ENCODE measurements at regions not wholly inside any gene's neighbourhood (a gene's known extent, or its start where the extent isn't known, plus 50 kb on each side); places are given as distances from the start of the nearest gene placed in this dataset.

DNA sequence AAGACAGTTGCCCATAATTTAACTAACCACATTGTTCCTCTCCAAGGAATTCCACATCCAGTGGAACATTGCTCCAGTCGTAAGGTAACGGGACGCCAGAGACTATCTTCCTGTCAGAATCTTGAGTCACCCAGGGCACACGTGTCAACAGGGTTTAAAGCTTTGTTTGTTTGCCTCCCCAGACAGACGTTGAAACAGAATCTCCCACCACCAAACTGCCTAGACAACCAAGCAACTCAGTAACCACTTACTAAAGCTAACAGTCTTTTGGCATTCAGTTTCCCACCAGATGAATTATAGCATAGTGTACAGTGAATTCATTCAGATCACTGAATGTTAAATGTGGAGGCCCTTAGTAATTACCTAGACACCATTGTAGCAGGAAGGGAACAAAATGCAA, 439.5 kb downstream of the PLPP3 start:
- TF ChIP-seq ZNF138 (CRISPR knock-in tag; conservative IDR thresholded peaks at IDR 0.05) (no peak), CBFB (CRISPR knock-in tag; IDR thresholded peaks at IDR 0.05; ENCODE audit: low read depth) (no peak), RELA (CRISPR knock-in tag; IDR thresholded peaks at IDR 0.05; ENCODE audit: borderline replicate concordance) (no peak), TP53 (CRISPR knock-in tag; IDR thresholded peaks at IDR 0.05) (no peak), TCF7 (CRISPR knock-in tag; IDR thresholded peaks at IDR 0.05; ENCODE audit: low read depth) (no peak)
- TF ChIP-seq, protein P1, sequence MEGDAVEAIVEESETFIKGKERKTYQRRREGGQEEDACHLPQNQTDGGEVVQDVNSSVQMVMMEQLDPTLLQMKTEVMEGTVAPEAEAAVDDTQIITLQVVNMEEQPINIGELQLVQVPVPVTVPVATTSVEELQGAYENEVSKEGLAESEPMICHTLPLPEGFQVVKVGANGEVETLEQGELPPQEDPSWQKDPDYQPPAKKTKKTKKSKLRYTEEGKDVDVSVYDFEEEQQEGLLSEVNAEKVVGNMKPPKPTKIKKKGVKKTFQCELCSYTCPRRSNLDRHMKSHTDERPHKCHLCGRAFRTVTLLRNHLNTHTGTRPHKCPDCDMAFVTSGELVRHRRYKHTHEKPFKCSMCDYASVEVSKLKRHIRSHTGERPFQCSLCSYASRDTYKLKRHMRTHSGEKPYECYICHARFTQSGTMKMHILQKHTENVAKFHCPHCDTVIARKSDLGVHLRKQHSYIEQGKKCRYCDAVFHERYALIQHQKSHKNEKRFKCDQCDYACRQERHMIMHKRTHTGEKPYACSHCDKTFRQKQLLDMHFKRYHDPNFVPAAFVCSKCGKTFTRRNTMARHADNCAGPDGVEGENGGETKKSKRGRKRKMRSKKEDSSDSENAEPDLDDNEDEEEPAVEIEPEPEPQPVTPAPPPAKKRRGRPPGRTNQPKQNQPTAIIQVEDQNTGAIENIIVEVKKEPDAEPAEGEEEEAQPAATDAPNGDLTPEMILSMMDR (IDR thresholded peaks at IDR 0.05), result no peak
- TF ChIP-seq, protein P2, sequence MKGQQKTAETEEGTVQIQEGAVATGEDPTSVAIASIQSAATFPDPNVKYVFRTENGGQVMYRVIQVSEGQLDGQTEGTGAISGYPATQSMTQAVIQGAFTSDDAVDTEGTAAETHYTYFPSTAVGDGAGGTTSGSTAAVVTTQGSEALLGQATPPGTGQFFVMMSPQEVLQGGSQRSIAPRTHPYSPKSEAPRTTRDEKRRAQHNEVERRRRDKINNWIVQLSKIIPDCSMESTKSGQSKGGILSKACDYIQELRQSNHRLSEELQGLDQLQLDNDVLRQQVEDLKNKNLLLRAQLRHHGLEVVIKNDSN (CRISPR knock-in tag; IDR thresholded peaks at IDR 0.05), result no peak
- TF ChIP-seq, protein P3, sequence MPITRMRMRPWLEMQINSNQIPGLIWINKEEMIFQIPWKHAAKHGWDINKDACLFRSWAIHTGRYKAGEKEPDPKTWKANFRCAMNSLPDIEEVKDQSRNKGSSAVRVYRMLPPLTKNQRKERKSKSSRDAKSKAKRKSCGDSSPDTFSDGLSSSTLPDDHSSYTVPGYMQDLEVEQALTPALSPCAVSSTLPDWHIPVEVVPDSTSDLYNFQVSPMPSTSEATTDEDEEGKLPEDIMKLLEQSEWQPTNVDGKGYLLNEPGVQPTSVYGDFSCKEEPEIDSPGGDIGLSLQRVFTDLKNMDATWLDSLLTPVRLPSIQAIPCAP (CRISPR knock-in tag; IDR thresholded peaks at IDR 0.05), result no peak
- TF ChIP-seq, protein P4, sequence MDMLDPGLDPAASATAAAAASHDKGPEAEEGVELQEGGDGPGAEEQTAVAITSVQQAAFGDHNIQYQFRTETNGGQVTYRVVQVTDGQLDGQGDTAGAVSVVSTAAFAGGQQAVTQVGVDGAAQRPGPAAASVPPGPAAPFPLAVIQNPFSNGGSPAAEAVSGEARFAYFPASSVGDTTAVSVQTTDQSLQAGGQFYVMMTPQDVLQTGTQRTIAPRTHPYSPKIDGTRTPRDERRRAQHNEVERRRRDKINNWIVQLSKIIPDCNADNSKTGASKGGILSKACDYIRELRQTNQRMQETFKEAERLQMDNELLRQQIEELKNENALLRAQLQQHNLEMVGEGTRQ (CRISPR knock-in tag; IDR thresholded peaks at IDR 0.05), result no peak
- TF ChIP-seq, protein P5, sequence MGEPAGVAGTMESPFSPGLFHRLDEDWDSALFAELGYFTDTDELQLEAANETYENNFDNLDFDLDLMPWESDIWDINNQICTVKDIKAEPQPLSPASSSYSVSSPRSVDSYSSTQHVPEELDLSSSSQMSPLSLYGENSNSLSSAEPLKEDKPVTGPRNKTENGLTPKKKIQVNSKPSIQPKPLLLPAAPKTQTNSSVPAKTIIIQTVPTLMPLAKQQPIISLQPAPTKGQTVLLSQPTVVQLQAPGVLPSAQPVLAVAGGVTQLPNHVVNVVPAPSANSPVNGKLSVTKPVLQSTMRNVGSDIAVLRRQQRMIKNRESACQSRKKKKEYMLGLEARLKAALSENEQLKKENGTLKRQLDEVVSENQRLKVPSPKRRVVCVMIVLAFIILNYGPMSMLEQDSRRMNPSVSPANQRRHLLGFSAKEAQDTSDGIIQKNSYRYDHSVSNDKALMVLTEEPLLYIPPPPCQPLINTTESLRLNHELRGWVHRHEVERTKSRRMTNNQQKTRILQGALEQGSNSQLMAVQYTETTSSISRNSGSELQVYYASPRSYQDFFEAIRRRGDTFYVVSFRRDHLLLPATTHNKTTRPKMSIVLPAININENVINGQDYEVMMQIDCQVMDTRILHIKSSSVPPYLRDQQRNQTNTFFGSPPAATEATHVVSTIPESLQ (CRISPR knock-in tag; IDR thresholded peaks at IDR 0.05), result no peak
- TF ChIP-seq, protein P6, sequence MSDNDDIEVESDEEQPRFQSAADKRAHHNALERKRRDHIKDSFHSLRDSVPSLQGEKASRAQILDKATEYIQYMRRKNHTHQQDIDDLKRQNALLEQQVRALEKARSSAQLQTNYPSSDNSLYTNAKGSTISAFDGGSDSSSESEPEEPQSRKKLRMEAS (CRISPR knock-in tag; IDR thresholded peaks at IDR 0.05), result no peak
